ENCODE measurements at regions not wholly inside any gene's neighbourhood (a gene's known extent, or its start where the extent isn't known, plus 50 kb on each side); places are given as distances from the start of the nearest gene placed in this dataset.

- no peak for TF ChIP-seq CTCF (IDR thresholded peaks at IDR 0.05)
- Histone ChIP-seq H3K4me3 (no peak overlapping the region), H3K9me3 (no peaks in the 10 kb centered on the region), H3K27me3 (ENCODE audit: low read depth) (no peaks in the 10 kb centered on the region), H3K36me3 (no peaks in the 10 kb centered on the region), H3K4me1 (no peaks in the 10 kb centered on the region), H3K27ac (no peak overlapping the region)
- ATAC-seq, result no peak
- no peak for DNase-seq
- intact Hi-C loops (cut with DNase I), result no loop called here
These were observed 94.9 kb downstream of the ZWINT start for GRCh38 chr10:56266120-56266519.

- Histone ChIP-seq H3K4me3 (no peak overlapping the region), H3K27me3 (ENCODE audit: low read depth) (no peaks in the 10 kb centered on the region), H3K4me1 (no peaks in the 10 kb centered on the region), H3K9me3 (no peaks in the 10 kb centered on the region), H3K36me3 (no peaks in the 10 kb centered on the region), H3K27ac (no peak overlapping the region)
- ATAC-seq (no peak), DNase-seq (no peak)
- TF ChIP-seq CTCF (IDR thresholded peaks at IDR 0.05), result no peak
- intact Hi-C loops (cut with DNase I), result no loop called here
These were observed 102.1 kb downstream of the ZWINT start for GRCh38 chr10:56258991-56259390.

GRCh38 chr10:56258378-56258777, 102.7 kb downstream of the ZWINT start:
- no peaks in the 10 kb centered on the region for H3K27me3 ChIP-seq (ENCODE audit: low read depth)
- TF ChIP-seq CTCF (IDR thresholded peaks at IDR 0.05), result no peak
- no peaks in the 10 kb centered on the region for H3K4me1 ChIP-seq
- H3K4me3 ChIP-seq, result no peak overlapping the region
- DNase-seq, result no peak
- H3K9me3 ChIP-seq, result no peaks in the 10 kb centered on the region
- intact Hi-C loops (cut with DNase I), result no loop called here
- ATAC-seq, result no peak
- H3K36me3 ChIP-seq, result no peaks in the 10 kb centered on the region
- H3K27ac ChIP-seq, result no peak overlapping the region

- intact Hi-C loops (cut with DNase I), result no loop called here
- Histone ChIP-seq H3K4me1 (no peaks in the 10 kb centered on the region), H3K27ac (no peak overlapping the region), H3K9me3 (no peaks in the 10 kb centered on the region), H3K36me3 (no peaks in the 10 kb centered on the region), H3K27me3 (ENCODE audit: low read depth) (no peaks in the 10 kb centered on the region), H3K4me3 (no peak overlapping the region)
- DNase-seq (no peak), ATAC-seq (no peak)
- TF ChIP-seq CTCF (IDR thresholded peaks at IDR 0.05), result no peak
These were observed 105.8 kb downstream of the ZWINT start for GRCh38 chr10:56255298-56255697.

GRCh38 chr10:56240471-56240870, 120.6 kb downstream of the ZWINT start:
- DNase-seq (no peak), ATAC-seq (no peak)
- no peaks in the 10 kb centered on the region for H3K27me3 ChIP-seq (ENCODE audit: low read depth)
- H3K4me1 ChIP-seq, result no peaks in the 10 kb centered on the region
- no peak overlapping the region for H3K4me3 ChIP-seq
- H3K27ac ChIP-seq, result no peak overlapping the region
- intact Hi-C loops (cut with DNase I), result no loop called here
- TF ChIP-seq CTCF (IDR thresholded peaks at IDR 0.05), result no peak
- no peaks in the 10 kb centered on the region for H3K36me3 ChIP-seq
- H3K9me3 ChIP-seq, result no peaks in the 10 kb centered on the region

- Histone ChIP-seq H3K27ac (no peak overlapping the region), H3K36me3 (no peaks in the 10 kb centered on the region), H3K4me1 (no peaks in the 10 kb centered on the region), H3K9me3 (no peaks in the 10 kb centered on the region), H3K27me3 (ENCODE audit: low read depth) (no peaks in the 10 kb centered on the region), H3K4me3 (no peak overlapping the region)
- ATAC-seq (no peak), DNase-seq (no peak)
- TF ChIP-seq CTCF (IDR thresholded peaks at IDR 0.05), result no peak
- intact Hi-C loops (cut with DNase I), result no loop called here
These were observed 129.6 kb downstream of the ZWINT start for GRCh38 chr10:56231436-56231835.

Data from lower lobe of right lung (tissue), 2 donors.